Upper lobe of right lung (tissue), 1 donor: ENCODE measurements at regions not wholly inside any gene's neighbourhood (a gene's known extent, or its start where the extent isn't known, plus 50 kb on each side); places are given as distances from the start of the nearest gene placed in this dataset.

Source experiments
- ATAC-seq: fragments of 200-7000 bp; cut with Tn5 transposase; one replicate; pipeline ENCODE4 v1.9.1; 2020; ENCODE audit warnings: mild to moderate bottlenecking, moderate library complexity
- DNase-seq: peaks from one replicate; pipeline ENCODE4 v3.0.0-alpha.2; 2020
- H3K27ac ChIP-seq: fragments of 200-600 bp; one replicate; pipeline ENCODE4 v1.8.0; 2022
- H3K27me3 ChIP-seq: fragments of 200-600 bp; one replicate; pipeline ENCODE4 v1.8.0; 2022; ENCODE audit warnings: mild to moderate bottlenecking
- H3K36me3 ChIP-seq: fragments of 200-600 bp; one replicate; pipeline ENCODE4 v1.8.0; 2022
- H3K4me1 ChIP-seq: fragments of 200-600 bp; one replicate; pipeline ENCODE4 v1.8.0; 2022
- H3K4me3 ChIP-seq: fragments of 200-600 bp; one replicate; pipeline ENCODE4 v1.8.0; 2022; ENCODE audit warnings: mild to moderate bottlenecking
- H3K9me3 ChIP-seq: fragments of 200-600 bp; one replicate; pipeline ENCODE4 v1.8.0; 2022
- intact Hi-C: fragments of 100-400 bp; cut with DNase I; formaldehyde crosslinking; loops from one replicate; pipeline ENCODE4 v1.11.0; 2022
- TF ChIP-seq, protein P1 (sequence below): fragments of 200-600 bp; IDR thresholded peaks from one replicate; pipeline ENCODE4 v1.8.0; 2022; ENCODE audit warnings: antibody characterized with exemption
- donor health status: DM: no; HTN: yes; CAD: no; lungs with severe emphysema.

DNA sequence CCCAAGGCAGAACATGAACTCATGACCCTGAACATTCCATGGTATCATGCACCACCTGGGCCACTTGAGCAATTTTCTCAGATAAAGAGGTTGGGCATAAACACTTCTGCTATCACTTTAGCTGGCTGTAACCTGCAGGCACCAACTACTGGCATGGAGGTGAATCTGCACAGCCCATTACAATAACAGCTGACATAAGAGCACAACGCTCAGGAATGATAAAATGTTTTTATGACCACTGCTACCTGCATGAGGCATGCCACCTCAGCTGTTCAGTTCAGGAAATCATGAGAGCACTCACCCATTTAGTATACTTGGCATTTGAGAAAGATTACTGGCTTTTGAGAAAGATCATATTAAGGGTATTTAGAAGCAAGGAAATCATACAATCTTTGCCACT, 85.7 kb upstream of the SPIN4 start:
- DNase-seq, result no peak
- no peaks in the 10 kb centered on the region for H3K36me3 ChIP-seq

GRCh38 chrX:63434665-63435064, 83.5 kb upstream of the SPIN4 start:
- no peaks in the 10 kb centered on the region for H3K9me3 ChIP-seq
- no peaks in the 10 kb centered on the region for H3K36me3 ChIP-seq
- H3K4me3 ChIP-seq, result no peak overlapping the region
- no peaks in the 10 kb centered on the region for H3K4me1 ChIP-seq
- no peak overlapping the region for H3K27ac ChIP-seq
- no peak for DNase-seq
- intact Hi-C loops, result no loop called here
- no peak for ATAC-seq
- H3K27me3 ChIP-seq, result no peaks in the 10 kb centered on the region
- TF ChIP-seq, protein P1, sequence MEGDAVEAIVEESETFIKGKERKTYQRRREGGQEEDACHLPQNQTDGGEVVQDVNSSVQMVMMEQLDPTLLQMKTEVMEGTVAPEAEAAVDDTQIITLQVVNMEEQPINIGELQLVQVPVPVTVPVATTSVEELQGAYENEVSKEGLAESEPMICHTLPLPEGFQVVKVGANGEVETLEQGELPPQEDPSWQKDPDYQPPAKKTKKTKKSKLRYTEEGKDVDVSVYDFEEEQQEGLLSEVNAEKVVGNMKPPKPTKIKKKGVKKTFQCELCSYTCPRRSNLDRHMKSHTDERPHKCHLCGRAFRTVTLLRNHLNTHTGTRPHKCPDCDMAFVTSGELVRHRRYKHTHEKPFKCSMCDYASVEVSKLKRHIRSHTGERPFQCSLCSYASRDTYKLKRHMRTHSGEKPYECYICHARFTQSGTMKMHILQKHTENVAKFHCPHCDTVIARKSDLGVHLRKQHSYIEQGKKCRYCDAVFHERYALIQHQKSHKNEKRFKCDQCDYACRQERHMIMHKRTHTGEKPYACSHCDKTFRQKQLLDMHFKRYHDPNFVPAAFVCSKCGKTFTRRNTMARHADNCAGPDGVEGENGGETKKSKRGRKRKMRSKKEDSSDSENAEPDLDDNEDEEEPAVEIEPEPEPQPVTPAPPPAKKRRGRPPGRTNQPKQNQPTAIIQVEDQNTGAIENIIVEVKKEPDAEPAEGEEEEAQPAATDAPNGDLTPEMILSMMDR, result no peak

More for the DNA sequence above, 85.7 kb upstream of the SPIN4 start:
- H3K9me3 ChIP-seq, result no peaks in the 10 kb centered on the region
- H3K4me3 ChIP-seq, result no peak overlapping the region
- no peak for ATAC-seq
- no peak overlapping the region for H3K27ac ChIP-seq
- H3K4me1 ChIP-seq, result no peaks in the 10 kb centered on the region
- TF ChIP-seq, protein P1, result no peak
- no peaks in the 10 kb centered on the region for H3K27me3 ChIP-seq
- intact Hi-C loops, result no loop called here

- no peaks in the 10 kb centered on the region for H3K4me1 ChIP-seq
- H3K4me3 ChIP-seq, result no peak overlapping the region
- H3K9me3 ChIP-seq, result no peaks in the 10 kb centered on the region
- ATAC-seq (no peak), DNase-seq (no peak)
- TF ChIP-seq, protein P1, result no peak
- no peaks in the 10 kb centered on the region for H3K27me3 ChIP-seq
- no peaks in the 10 kb centered on the region for H3K36me3 ChIP-seq
- intact Hi-C loops, result no loop called here
- H3K27ac ChIP-seq, result no peak overlapping the region
Measured at GRCh38 chrX:63434206-63434605, 83.1 kb upstream of the SPIN4 start.

DNA sequence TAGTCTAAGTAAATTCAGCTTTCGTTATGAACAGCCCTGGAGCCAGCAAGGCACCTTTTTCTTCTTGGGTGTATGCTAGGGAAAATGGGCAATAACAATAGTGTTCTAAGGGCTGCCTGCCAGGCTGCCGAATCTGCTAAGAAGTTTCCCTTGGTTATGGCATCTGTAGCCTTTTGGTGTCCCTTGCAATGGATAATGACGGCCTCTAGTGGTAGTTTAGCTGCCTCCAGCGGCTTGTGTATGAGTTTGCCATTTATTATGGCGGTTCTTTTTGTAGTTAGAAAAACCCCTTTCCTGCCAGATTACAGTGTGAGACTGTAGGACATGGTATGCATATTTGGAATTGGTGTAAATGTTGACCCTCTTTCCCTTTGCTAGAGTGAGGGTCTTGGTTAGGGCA, 78.9 kb upstream of the SPIN4 start:
- Histone ChIP-seq H3K36me3 (no peaks in the 10 kb centered on the region), H3K27me3 (no peaks in the 10 kb centered on the region), H3K4me1 (no peaks in the 10 kb centered on the region), H3K9me3 (no peaks in the 10 kb centered on the region), H3K27ac (no peak overlapping the region), H3K4me3 (no peak overlapping the region)
- intact Hi-C loops, result no loop called here
- DNase-seq (no peak), ATAC-seq (no peak)
- TF ChIP-seq, protein P1, result no peak

GRCh38 chrX:63428348-63428747, 77.2 kb upstream of the SPIN4 start:
- no peaks in the 10 kb centered on the region for H3K4me1 ChIP-seq
- TF ChIP-seq, protein P1, result no peak
- H3K27me3 ChIP-seq, result no peaks in the 10 kb centered on the region
- no peak overlapping the region for H3K27ac ChIP-seq
- H3K9me3 ChIP-seq, result no peaks in the 10 kb centered on the region
- intact Hi-C loops, result no loop called here
- DNase-seq (no peak), ATAC-seq (no peak)
- no peak overlapping the region for H3K4me3 ChIP-seq
- no peaks in the 10 kb centered on the region for H3K36me3 ChIP-seq

DNA sequence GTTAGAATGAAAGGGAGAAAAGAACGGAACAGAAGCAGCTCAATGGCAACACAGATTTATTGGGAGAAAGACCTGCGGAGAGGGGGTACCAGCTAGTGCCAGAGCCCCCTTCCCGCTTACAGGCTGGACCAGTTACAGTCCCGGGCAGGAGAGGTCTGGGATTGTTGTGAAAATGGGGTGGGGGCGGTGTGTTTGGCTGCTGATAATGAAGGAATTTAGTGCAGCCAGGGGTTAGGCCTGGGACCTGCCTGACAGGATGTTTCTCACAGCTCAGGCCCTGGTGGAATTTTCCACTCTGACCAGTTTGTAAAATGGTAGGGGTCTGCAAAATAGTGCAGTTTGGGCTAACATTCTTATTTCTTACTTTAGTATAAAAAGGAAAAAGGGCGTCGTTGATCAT, 75.4 kb upstream of the SPIN4 start:
- H3K4me1 ChIP-seq, result no peaks in the 10 kb centered on the region
- no peak overlapping the region for H3K27ac ChIP-seq
- TF ChIP-seq, protein P1, result no peak
- ATAC-seq, result no peak
- no peaks in the 10 kb centered on the region for H3K27me3 ChIP-seq
- intact Hi-C loops, result no loop called here
- H3K36me3 ChIP-seq, result no peaks in the 10 kb centered on the region
- H3K4me3 ChIP-seq, result no peak overlapping the region
- DNase-seq, result no peak
- H3K9me3 ChIP-seq, result no peaks in the 10 kb centered on the region
